ENCODE measurements at regions not wholly inside any gene's neighbourhood (a gene's known extent, or its start where the extent isn't known, plus 50 kb on each side); places are given as distances from the start of the nearest gene placed in this dataset.

DNA sequence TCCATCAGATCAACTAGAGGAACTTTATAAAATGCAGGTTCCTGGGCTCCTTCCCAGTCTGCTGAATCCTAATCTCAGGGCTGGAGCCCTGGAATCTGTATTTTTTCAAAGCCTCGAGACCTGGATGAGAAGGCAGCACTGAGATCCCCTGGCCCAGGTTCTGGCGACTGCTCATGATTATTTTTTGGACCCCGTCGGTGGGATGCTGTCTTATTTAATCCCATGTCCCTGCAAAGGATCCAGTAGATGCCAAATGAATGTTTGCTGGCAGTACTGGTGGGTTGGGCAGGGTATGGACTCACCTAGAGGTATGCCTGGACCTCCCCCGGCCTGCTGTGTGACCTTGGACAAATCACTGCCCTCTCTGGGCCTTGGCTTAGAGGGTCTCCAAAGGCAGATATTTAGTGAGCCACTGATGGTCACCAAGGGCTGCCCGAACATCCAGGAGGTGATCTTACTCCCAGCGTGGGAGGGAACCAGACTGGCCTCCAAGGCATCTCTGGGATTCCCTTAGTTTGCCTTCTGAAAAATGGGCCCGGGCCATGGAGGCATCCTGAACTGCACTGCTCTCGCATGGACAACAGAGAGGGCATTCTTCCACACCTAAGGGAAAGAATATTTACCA, 91.6 kb upstream of the RUNX3 start:
- Histone ChIP-seq H3K4me3 (no peak overlapping the region), H3K9me3 (no peaks in the 10 kb centered on the region), H3K27ac (peak overlapping the region in 1 of 3 donors; percentile 28), H3K36me3 (no peaks in the 10 kb centered on the region), H3K27me3 (no peaks in the 10 kb centered on the region), H3K4me1 (no peaks in the 10 kb centered on the region)
- TF ChIP-seq POLR2A (IDR thresholded peaks at IDR 0.05) = no peak
- TF ChIP-seq, protein P1, sequence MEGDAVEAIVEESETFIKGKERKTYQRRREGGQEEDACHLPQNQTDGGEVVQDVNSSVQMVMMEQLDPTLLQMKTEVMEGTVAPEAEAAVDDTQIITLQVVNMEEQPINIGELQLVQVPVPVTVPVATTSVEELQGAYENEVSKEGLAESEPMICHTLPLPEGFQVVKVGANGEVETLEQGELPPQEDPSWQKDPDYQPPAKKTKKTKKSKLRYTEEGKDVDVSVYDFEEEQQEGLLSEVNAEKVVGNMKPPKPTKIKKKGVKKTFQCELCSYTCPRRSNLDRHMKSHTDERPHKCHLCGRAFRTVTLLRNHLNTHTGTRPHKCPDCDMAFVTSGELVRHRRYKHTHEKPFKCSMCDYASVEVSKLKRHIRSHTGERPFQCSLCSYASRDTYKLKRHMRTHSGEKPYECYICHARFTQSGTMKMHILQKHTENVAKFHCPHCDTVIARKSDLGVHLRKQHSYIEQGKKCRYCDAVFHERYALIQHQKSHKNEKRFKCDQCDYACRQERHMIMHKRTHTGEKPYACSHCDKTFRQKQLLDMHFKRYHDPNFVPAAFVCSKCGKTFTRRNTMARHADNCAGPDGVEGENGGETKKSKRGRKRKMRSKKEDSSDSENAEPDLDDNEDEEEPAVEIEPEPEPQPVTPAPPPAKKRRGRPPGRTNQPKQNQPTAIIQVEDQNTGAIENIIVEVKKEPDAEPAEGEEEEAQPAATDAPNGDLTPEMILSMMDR (IDR thresholded peaks at IDR 0.05) = no peak
- peak in 1 of 3 donors; percentile 36 for DNase-seq
- intact Hi-C loops (cut with DNase I) = loop anchor here in 1 of 2 donors (10.0 kb wide), 1 partner anchor 87 kb away; the partner anchor contains the start of gene RUNX3
- ATAC-seq = no peak
- WGBS (ENCODE audit: insufficient coverage, low coverage, low lambda C conversion rate, missing lambda C conversion rate) = 81% methylated on average over 4 of the region's 9 CpGs

DNA sequence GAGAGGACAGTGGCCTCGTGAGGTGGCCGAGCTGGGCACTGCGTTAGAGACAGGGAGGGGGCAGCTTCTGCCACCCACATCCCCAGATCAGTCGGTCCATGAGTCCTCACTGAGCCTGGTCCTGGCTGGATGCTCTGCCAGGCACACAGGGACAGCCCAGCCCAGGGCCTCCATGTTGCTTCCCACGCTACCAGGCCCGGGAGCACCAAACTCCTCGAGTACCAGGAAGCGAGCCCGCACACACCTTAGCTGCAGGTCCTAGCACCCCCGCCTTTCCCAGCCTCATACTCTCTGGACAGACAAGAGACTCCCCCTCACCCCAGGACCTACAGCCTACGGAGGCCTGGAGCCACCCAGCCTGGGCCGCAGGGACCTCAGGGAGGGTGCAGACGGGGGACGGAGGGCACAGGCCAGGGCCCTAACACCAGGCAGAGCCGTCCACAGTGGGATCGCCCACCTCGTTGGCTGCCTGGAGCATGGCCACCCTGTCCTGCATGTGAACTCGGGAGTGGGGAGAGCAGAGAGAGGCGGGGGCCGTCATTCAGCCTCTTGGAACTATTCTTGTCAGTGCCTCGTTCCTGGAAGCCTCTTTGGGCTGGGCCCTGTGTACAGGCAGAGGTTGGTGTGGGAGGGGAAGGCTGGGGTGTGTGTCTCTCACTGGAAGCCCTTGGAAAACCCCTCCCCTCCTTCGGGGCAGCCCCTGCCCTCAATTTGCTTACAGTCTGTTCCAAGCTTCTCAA, 90.9 kb upstream of the RUNX3 start:
- Histone ChIP-seq H3K4me1 (no peaks in the 10 kb centered on the region), H3K27me3 (no peaks in the 10 kb centered on the region), H3K36me3 (no peaks in the 10 kb centered on the region), H3K4me3 (no peak overlapping the region), H3K27ac (no peak overlapping the region), H3K9me3 (no peaks in the 10 kb centered on the region)
- ATAC-seq (no peak), DNase-seq (no peak)
- TF ChIP-seq POLR2A (IDR thresholded peaks at IDR 0.05) = no peak
- WGBS (ENCODE audit: insufficient coverage, low coverage, low lambda C conversion rate, missing lambda C conversion rate) = 73% methylated on average over 3 of the region's 22 CpGs
- intact Hi-C loops (cut with DNase I) = loop anchor here in 1 of 2 donors (10.0 kb wide), 1 partner anchor 86 kb away; the partner anchor contains the start of gene RUNX3

DNA sequence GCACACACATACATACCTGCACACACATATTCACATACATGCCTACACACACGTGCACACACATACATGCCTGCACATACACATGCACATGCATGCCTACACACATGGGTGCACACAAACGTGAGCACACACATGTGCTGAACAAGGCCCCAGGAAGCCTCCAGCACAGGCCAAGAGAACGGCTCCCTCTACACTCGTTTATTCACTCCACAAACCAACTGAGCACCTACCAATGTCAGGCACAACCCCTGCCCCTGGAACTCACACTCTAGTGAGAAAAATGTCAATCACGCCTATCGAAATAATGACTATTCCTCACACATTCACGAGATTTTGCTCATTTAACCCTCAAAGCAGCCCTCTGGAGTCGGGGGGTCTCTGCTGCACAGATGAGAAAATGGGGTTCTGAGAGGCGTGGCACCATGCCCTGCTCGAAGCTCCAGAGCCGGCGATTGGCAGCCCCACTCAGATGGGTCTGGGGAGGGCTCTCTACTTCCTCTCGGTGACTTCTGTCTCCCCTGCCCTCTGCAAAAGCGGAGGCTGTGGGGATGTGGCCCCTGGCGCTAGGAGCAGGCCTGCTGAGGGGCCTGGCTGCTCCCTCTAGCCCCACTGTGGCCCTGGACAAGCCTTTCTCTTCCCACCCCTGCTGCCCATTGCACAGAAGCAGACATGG, 90.2 kb upstream of the RUNX3 start:
- no peak for TF ChIP-seq POLR2A (IDR thresholded peaks at IDR 0.05)
- TF ChIP-seq, protein P1 (IDR thresholded peaks at IDR 0.05) = no peak
- no peaks in the 10 kb centered on the region for H3K4me1 ChIP-seq
- WGBS (ENCODE audit: insufficient coverage, low coverage, low lambda C conversion rate, missing lambda C conversion rate) = 60% methylated on average over 11 of the region's 15 CpGs
- no peaks in the 10 kb centered on the region for H3K9me3 ChIP-seq
- ATAC-seq (no peak), DNase-seq (no peak)
- H3K27me3 ChIP-seq = no peaks in the 10 kb centered on the region
- no peak overlapping the region for H3K27ac ChIP-seq
- H3K36me3 ChIP-seq = no peaks in the 10 kb centered on the region
- intact Hi-C loops (cut with DNase I) = loop anchor here in 1 of 2 donors (10.0 kb wide), 1 partner anchor 86 kb away; the partner anchor contains the start of gene RUNX3
- no peak overlapping the region for H3K4me3 ChIP-seq

GRCh38 chr1:25019337-25020172, 89.5 kb upstream of the RUNX3 start:
- intact Hi-C loops (cut with DNase I) = loop anchor here in 1 of 2 donors (10.0 kb wide), 1 partner anchor 85 kb away; the partner anchor contains the start of gene RUNX3

More at GRCh38 chr1:25019337-25020172, 89.5 kb upstream of the RUNX3 start:
- no peaks in the 10 kb centered on the region for H3K4me1 ChIP-seq
- 91% methylated on average over 8 of the region's 13 CpGs for WGBS (ENCODE audit: insufficient coverage, low coverage, low lambda C conversion rate, missing lambda C conversion rate)
- no peak for ATAC-seq
- TF ChIP-seq, protein P1 (IDR thresholded peaks at IDR 0.05) = no peak
- no peak for TF ChIP-seq POLR2A (IDR thresholded peaks at IDR 0.05)
- no peak for DNase-seq
- no peaks in the 10 kb centered on the region for H3K36me3 ChIP-seq
- H3K4me3 ChIP-seq = no peak overlapping the region
- H3K9me3 ChIP-seq = no peaks in the 10 kb centered on the region
- H3K27me3 ChIP-seq = no peaks in the 10 kb centered on the region
- H3K27ac ChIP-seq = no peak overlapping the region
